Nephron progenitor cell (in vitro differentiated cells): ENCODE measurements at regions not wholly inside any gene's neighbourhood (a gene's known extent, or its start where the extent isn't known, plus 50 kb on each side); places are given as distances from the start of the nearest gene placed in this dataset.

ENCODE experiments used
- DNase-seq: peaks from one replicate; pipeline ENCODE4 v3.0.0; 2021
- H3K27ac Mint-ChIP-seq: 2 replicates; pipeline ENCODE4 v1.8.0; 2021; ENCODE audit warnings: mild to moderate bottlenecking, moderate library complexity, mixed read lengths
- H3K27me3 Mint-ChIP-seq: 2 replicates; pipeline ENCODE4 v1.8.0; 2021; ENCODE audit warnings: mild to moderate bottlenecking, low read depth, mixed read lengths; ENCODE audit not compliant: poor library complexity
- H3K36me3 Mint-ChIP-seq: 2 replicates; pipeline ENCODE4 v1.8.0; 2021; ENCODE audit warnings: low read depth, mixed read lengths
- H3K4me1 Mint-ChIP-seq: 2 replicates; pipeline ENCODE4 v1.8.0; 2021; ENCODE audit warnings: mixed read lengths
- H3K4me3 Mint-ChIP-seq: 2 replicates; pipeline ENCODE4 v1.8.0; 2021; ENCODE audit warnings: mild to moderate bottlenecking, moderate library complexity, mixed read lengths
- H3K9me3 Mint-ChIP-seq: 2 replicates; pipeline ENCODE4 v1.8.0; 2021; ENCODE audit warnings: mild to moderate bottlenecking, moderate library complexity, mixed read lengths
- CTCF ChIP-seq: fragments of 200-600 bp; sonication (generic); IDR thresholded peaks from 2 replicates; pipeline ENCODE4 v1.5.0; 2021; ENCODE audit warnings: antibody characterized with exemption

DNA sequence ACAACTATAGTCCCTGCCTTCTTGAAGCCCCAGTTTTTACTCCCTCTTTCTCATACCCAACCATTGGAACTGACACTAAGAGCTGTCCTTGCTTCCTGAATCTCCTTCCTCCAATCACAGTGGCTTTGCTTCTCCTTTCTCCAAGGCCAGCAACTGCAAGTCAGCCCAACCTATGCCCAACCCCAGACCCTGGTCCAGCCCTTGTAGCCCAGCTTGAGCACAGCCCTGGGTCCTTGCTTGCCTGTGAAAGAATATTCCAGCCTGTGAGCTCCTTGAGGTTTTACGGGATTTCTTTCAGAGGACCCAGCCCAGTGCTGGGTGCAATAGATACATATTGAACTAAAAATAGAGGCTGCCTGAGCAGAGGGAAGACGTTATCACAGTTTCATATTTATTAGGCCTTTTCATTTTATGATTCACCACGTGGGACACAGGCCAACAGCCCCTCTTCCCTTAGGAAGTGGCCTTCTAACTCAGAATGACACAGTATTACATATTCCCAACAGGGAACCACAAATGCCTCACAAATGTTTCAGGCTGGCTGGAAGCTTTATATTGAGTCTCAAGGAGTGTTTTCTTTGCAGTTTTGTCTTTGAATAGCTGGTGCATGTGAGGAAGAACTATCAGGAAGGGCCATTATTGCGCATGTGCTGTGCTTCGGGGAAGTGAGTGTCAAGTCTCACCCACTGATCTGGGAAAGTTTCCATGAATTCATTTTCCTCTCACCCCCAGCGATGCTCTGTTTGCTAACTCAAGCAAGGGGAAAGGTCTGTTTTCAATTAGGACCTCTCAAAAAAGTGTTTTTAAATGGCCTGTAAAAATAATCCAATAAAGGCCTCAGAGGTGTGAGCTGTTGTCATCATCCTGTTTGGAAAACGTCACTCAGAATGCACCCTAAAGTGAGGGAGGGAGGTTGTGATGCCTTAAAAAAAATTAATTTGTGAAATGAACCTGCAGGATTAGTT lies 92.3 kb upstream of the NFIA start:
- no peaks in the 10 kb centered on the region for H3K27me3 Mint-ChIP-seq
- peaks cover 36% of the 10 kb centered on the region for H3K4me1 Mint-ChIP-seq
- H3K36me3 Mint-ChIP-seq, result no peaks in the 10 kb centered on the region
- DNase-seq, result no peak
- H3K4me3 Mint-ChIP-seq, result peak overlapping the region; percentile 37
- H3K27ac Mint-ChIP-seq, result peak overlapping the region; percentile 36
- no peaks in the 10 kb centered on the region for H3K9me3 Mint-ChIP-seq
- TF ChIP-seq CTCF, result no peak

- Mint-ChIP-seq H3K36me3 (no peaks in the 10 kb centered on the region), H3K9me3 (no peaks in the 10 kb centered on the region), H3K27ac (no peak overlapping the region), H3K4me1 (peaks cover 48% of the 10 kb centered on the region), H3K27me3 (no peaks in the 10 kb centered on the region), H3K4me3 (no peak overlapping the region)
- TF ChIP-seq CTCF, result no peak
- no peak for DNase-seq
Measured at GRCh38 chr1:60988891-60989290, 93.5 kb upstream of the NFIA start.

- no peaks in the 10 kb centered on the region for H3K9me3 Mint-ChIP-seq
- no peak for TF ChIP-seq CTCF
- H3K4me1 Mint-ChIP-seq, result peaks cover 52% of the 10 kb centered on the region
- no peaks in the 10 kb centered on the region for H3K27me3 Mint-ChIP-seq
- no peak overlapping the region for H3K27ac Mint-ChIP-seq
- no peak overlapping the region for H3K4me3 Mint-ChIP-seq
- DNase-seq, result no peak
- no peaks in the 10 kb centered on the region for H3K36me3 Mint-ChIP-seq
Measured at GRCh38 chr1:60987904-60988303, 94.5 kb upstream of the NFIA start.

- Mint-ChIP-seq H3K36me3 (no peaks in the 10 kb centered on the region), H3K4me3 (no peak overlapping the region), H3K27ac (no peak overlapping the region), H3K27me3 (peaks cover 3% of the 10 kb centered on the region), H3K9me3 (no peaks in the 10 kb centered on the region), H3K4me1 (peaks cover 21% of the 10 kb centered on the region)
- TF ChIP-seq CTCF, result no peak
- DNase-seq, result no peak
Measured at GRCh38 chr1:60984062-60984799, 98.1 kb upstream of the NFIA start.

DNA sequence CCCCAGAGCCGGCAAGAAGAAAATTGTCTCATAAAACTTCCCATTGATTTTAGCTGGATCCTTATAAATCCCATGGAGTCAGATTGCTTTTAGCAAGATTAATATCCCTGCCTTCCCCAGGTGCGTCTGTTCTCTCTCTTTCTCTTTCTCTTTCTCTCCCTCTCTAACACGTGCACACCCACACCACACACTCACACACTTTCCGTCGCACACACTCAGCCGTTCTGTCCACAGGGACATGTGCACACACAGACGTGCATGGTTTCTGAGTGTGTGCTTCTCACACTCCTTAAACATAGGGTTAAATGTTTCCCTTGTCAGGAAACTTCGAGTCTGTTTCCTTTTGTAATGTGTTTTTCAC lies 98.7 kb upstream of the NFIA start:
- peaks cover 3% of the 10 kb centered on the region for H3K27me3 Mint-ChIP-seq
- TF ChIP-seq CTCF, result no peak
- H3K27ac Mint-ChIP-seq, result no peak overlapping the region
- no peaks in the 10 kb centered on the region for H3K36me3 Mint-ChIP-seq
- no peaks in the 10 kb centered on the region for H3K9me3 Mint-ChIP-seq
- H3K4me1 Mint-ChIP-seq, result peaks cover 17% of the 10 kb centered on the region
- no peak overlapping the region for H3K4me3 Mint-ChIP-seq
- no peak for DNase-seq
